ENCODE measurements at regions not wholly inside any gene's neighbourhood (a gene's known extent, or its start where the extent isn't known, plus 50 kb on each side); places are given as distances from the start of the nearest gene placed in this dataset.

- DNase-seq = no peak
These were observed 66.0 kb upstream of the FOXK1 start for GRCh38 chr7:4616116-4616515.

GRCh38 chr7:4621396-4621795, 60.7 kb upstream of the FOXK1 start:
- no peak for DNase-seq

- no peak for DNase-seq
These were observed 55.7 kb upstream of the FOXK1 start for GRCh38 chr7:4626318-4626845.

GRCh38 chr7:4629287-4629895, 52.7 kb upstream of the FOXK1 start:
- DNase-seq = no peak

GRCh38 chr7:4631380-4632179, 50.5 kb upstream of the FOXK1 start:
- peak; percentile 47 to 52 for DNase-seq
